ENCODE measurements at regions not wholly inside any gene's neighbourhood (a gene's known extent, or its start where the extent isn't known, plus 50 kb on each side); places are given as distances from the start of the nearest gene placed in this dataset.

DNA sequence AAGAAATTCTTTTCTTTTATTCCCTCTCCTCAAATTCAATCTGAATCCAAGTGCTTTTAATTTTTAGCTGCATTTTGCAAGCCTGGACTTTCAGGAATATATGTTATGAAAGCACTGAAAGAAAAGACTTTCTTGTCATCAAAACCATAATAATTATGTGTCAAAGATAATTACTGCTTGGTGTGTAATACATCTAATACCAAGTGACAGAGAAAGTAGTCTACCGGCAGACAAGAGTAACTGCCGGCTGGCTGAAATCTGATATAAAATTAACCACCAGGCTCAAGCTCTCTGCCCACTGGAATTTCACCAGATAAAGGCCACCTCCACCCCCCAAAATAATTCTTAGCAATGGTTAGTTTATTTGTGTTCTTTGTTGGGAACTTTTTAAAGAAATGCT is 220.9 kb upstream of the CDIN1 start:
- Histone ChIP-seq H3K27me3 (ENCODE audit: control insufficient read depth, insufficient read depth, low read length) (no peaks in the 10 kb centered on the region), H3K9me3 (ENCODE audit: control insufficient read depth, insufficient read depth, low read depth, low read length) (no peaks in the 10 kb centered on the region), H3K36me3 (ENCODE audit: control insufficient read depth, insufficient read depth, low read length) (no peaks in the 10 kb centered on the region), H3K4me1 (ENCODE audit: control insufficient read depth, insufficient read depth, low read length) (no peaks in the 10 kb centered on the region), H3K27ac (ENCODE audit: low read length) (no peak overlapping the region), H3K4me3 (ENCODE audit: low read depth in 2 of 2, low read length in 2 of 2) (no peak overlapping the region)
- no peak for DNase-seq (ENCODE audit: low read depth, low spot score)
- ChIA-PET CTCF (no interaction called here), POLR2A (no interaction called here)
- BruUV-seq (replicated peaks): no TSS peak
- TF ChIP-seq, protein P1, sequence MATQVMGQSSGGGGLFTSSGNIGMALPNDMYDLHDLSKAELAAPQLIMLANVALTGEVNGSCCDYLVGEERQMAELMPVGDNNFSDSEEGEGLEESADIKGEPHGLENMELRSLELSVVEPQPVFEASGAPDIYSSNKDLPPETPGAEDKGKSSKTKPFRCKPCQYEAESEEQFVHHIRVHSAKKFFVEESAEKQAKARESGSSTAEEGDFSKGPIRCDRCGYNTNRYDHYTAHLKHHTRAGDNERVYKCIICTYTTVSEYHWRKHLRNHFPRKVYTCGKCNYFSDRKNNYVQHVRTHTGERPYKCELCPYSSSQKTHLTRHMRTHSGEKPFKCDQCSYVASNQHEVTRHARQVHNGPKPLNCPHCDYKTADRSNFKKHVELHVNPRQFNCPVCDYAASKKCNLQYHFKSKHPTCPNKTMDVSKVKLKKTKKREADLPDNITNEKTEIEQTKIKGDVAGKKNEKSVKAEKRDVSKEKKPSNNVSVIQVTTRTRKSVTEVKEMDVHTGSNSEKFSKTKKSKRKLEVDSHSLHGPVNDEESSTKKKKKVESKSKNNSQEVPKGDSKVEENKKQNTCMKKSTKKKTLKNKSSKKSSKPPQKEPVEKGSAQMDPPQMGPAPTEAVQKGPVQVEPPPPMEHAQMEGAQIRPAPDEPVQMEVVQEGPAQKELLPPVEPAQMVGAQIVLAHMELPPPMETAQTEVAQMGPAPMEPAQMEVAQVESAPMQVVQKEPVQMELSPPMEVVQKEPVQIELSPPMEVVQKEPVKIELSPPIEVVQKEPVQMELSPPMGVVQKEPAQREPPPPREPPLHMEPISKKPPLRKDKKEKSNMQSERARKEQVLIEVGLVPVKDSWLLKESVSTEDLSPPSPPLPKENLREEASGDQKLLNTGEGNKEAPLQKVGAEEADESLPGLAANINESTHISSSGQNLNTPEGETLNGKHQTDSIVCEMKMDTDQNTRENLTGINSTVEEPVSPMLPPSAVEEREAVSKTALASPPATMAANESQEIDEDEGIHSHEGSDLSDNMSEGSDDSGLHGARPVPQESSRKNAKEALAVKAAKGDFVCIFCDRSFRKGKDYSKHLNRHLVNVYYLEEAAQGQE (IDR thresholded peaks at IDR 0.05; ENCODE audit: insufficient read depth in 1 of 2, low read depth in 2 of 2, low read length in 1 of 2): no peak
- no peak for TF ChIP-seq SIN3A (IDR thresholded peaks at IDR 0.05; ENCODE audit: borderline replicate concordance, insufficient read depth, low read depth, low read length)
- TF ChIP-seq, protein P2, sequence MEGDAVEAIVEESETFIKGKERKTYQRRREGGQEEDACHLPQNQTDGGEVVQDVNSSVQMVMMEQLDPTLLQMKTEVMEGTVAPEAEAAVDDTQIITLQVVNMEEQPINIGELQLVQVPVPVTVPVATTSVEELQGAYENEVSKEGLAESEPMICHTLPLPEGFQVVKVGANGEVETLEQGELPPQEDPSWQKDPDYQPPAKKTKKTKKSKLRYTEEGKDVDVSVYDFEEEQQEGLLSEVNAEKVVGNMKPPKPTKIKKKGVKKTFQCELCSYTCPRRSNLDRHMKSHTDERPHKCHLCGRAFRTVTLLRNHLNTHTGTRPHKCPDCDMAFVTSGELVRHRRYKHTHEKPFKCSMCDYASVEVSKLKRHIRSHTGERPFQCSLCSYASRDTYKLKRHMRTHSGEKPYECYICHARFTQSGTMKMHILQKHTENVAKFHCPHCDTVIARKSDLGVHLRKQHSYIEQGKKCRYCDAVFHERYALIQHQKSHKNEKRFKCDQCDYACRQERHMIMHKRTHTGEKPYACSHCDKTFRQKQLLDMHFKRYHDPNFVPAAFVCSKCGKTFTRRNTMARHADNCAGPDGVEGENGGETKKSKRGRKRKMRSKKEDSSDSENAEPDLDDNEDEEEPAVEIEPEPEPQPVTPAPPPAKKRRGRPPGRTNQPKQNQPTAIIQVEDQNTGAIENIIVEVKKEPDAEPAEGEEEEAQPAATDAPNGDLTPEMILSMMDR (IDR thresholded peaks at IDR 0.05): no peak
- no peak for TF ChIP-seq POLR2AphosphoS5 (IDR thresholded peaks at IDR 0.05; ENCODE audit: low read depth, low read length)
- TF ChIP-seq TCF7L2 (IDR thresholded peaks at IDR 0.05; ENCODE audit: low read depth, low read length): no peak
- no peak for ATAC-seq
- intact Hi-C loops (cut with micrococcal nuclease; ENCODE audit: unreplicated experiment): no loop called here
- in situ Hi-C loops (cut with HindIII; ENCODE audit: low pct_unique_long_range_greater_than_20kb, low sequenced_read_pairs): no loop called here

DNA sequence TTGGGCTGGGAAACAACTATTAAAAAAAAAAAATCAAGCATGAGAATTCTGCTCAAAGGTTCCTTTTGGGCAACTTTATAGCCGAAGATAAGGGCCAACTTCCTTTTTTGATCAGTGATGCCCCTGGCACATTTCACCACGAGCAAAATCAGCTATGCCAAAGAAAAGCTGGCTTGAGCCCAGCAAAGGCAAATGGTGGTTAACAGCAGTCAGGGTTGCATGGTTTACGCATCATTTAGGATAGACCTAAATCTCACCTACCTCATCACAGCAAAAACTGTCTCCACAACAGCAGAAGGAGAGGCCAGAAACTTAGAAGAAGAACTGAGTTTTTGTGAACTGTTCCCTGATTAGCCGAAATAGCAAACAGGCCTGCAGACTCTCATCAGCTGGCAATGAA is 220.1 kb upstream of the CDIN1 start:
- H3K27ac ChIP-seq (ENCODE audit: low read length): no peak overlapping the region
- ChIA-PET CTCF (no interaction called here), POLR2A (no interaction called here)
- TF ChIP-seq TCF7L2 (IDR thresholded peaks at IDR 0.05; ENCODE audit: low read depth, low read length) (no peak), SIN3A (IDR thresholded peaks at IDR 0.05; ENCODE audit: borderline replicate concordance, insufficient read depth, low read depth, low read length) (no peak), POLR2AphosphoS5 (IDR thresholded peaks at IDR 0.05; ENCODE audit: low read depth, low read length) (no peak)
- TF ChIP-seq, protein P1 (IDR thresholded peaks at IDR 0.05; ENCODE audit: insufficient read depth in 1 of 2, low read depth in 2 of 2, low read length in 1 of 2): no peak
- TF ChIP-seq, protein P2 (IDR thresholded peaks at IDR 0.05): no peak
- no peaks in the 10 kb centered on the region for H3K27me3 ChIP-seq (ENCODE audit: control insufficient read depth, insufficient read depth, low read length)
- H3K4me1 ChIP-seq (ENCODE audit: control insufficient read depth, insufficient read depth, low read length): no peaks in the 10 kb centered on the region
- ATAC-seq (no peak), DNase-seq (ENCODE audit: low read depth, low spot score) (no peak)
- BruUV-seq (replicated peaks): no TSS peak
- in situ Hi-C loops (cut with HindIII; ENCODE audit: low pct_unique_long_range_greater_than_20kb, low sequenced_read_pairs) (no loop called here), intact Hi-C loops (cut with micrococcal nuclease; ENCODE audit: unreplicated experiment) (no loop called here)
- H3K4me3 ChIP-seq (ENCODE audit: low read depth in 2 of 2, low read length in 2 of 2): no peak overlapping the region
- no peaks in the 10 kb centered on the region for H3K9me3 ChIP-seq (ENCODE audit: control insufficient read depth, insufficient read depth, low read depth, low read length)
- H3K36me3 ChIP-seq (ENCODE audit: control insufficient read depth, insufficient read depth, low read length): no peaks in the 10 kb centered on the region

All from Panc1 (cell line).